ENCODE measurements at regions not wholly inside any gene's neighbourhood (a gene's known extent, or its start where the extent isn't known, plus 50 kb on each side); places are given as distances from the start of the nearest gene placed in this dataset.

- Histone ChIP-seq H3K9ac (ENCODE audit: low read depth, low read length) (no peak overlapping the region), H3K36me3 (ENCODE audit: insufficient read depth, low read length) (no peaks in the 10 kb centered on the region), H3K9me3 (ENCODE audit: control insufficient read depth, insufficient read depth, low read length) (no peaks in the 10 kb centered on the region), H3K4me1 (ENCODE audit: insufficient read depth, low read length) (peaks cover 13% of the 10 kb centered on the region; the same call in 1 of the 2 replicates)
Measured at GRCh38 chr3:152516216-152516615, 247.5 kb downstream of the MBNL1 start.

DNA sequence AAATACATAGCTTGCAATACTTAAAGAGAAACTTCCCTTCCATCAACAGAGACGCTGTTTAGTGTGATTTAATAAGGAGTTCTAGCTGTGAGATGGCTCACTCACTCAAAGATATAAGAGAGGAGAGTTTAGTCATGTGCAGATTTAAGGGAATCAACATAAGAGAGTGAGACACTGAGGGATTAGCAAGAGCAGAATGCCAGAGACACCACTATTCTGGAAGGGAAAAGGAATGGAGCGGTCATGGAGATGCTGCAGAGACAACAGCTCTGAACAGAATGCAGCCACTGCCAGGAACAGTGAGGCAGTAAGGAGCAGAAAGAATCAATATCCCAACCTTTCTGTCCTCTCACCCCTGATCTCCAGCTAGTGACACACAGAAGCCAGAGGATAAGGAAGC, 248.8 kb downstream of the MBNL1 start:
- peaks cover 13% of the 10 kb centered on the region for H3K4me1 ChIP-seq (ENCODE audit: insufficient read depth, low read length)
- H3K9me3 ChIP-seq (ENCODE audit: control insufficient read depth, insufficient read depth, low read length) = no peaks in the 10 kb centered on the region
- no peaks in the 10 kb centered on the region for H3K36me3 ChIP-seq (ENCODE audit: insufficient read depth, low read length)
- no peak overlapping the region for H3K9ac ChIP-seq (ENCODE audit: low read depth, low read length)

GRCh38 chr3:152518346-152518745, 249.6 kb downstream of the MBNL1 start:
- H3K4me1 ChIP-seq (ENCODE audit: insufficient read depth, low read length) = peaks cover 17% of the 10 kb centered on the region
- H3K9ac ChIP-seq (ENCODE audit: low read depth, low read length) = no peak overlapping the region
- H3K36me3 ChIP-seq (ENCODE audit: insufficient read depth, low read length) = no peaks in the 10 kb centered on the region
- H3K9me3 ChIP-seq (ENCODE audit: control insufficient read depth, insufficient read depth, low read length) = no peaks in the 10 kb centered on the region

GRCh38 chr3:152519376-152519775, 250.6 kb downstream of the MBNL1 start:
- Histone ChIP-seq H3K9ac (ENCODE audit: low read depth, low read length) (no peak overlapping the region), H3K36me3 (ENCODE audit: insufficient read depth, low read length) (no peaks in the 10 kb centered on the region), H3K4me1 (ENCODE audit: insufficient read depth, low read length) (peaks cover 17% of the 10 kb centered on the region), H3K9me3 (ENCODE audit: control insufficient read depth, insufficient read depth, low read length) (no peaks in the 10 kb centered on the region)

GRCh38 chr3:152522036-152522435, 253.3 kb downstream of the MBNL1 start:
- no peaks in the 10 kb centered on the region for H3K9me3 ChIP-seq (ENCODE audit: control insufficient read depth, insufficient read depth, low read length)
- H3K4me1 ChIP-seq (ENCODE audit: insufficient read depth, low read length) = peaks cover 13% of the 10 kb centered on the region
- H3K36me3 ChIP-seq (ENCODE audit: insufficient read depth, low read length) = no peaks in the 10 kb centered on the region
- H3K9ac ChIP-seq (ENCODE audit: low read depth, low read length) = no peak overlapping the region

DNA sequence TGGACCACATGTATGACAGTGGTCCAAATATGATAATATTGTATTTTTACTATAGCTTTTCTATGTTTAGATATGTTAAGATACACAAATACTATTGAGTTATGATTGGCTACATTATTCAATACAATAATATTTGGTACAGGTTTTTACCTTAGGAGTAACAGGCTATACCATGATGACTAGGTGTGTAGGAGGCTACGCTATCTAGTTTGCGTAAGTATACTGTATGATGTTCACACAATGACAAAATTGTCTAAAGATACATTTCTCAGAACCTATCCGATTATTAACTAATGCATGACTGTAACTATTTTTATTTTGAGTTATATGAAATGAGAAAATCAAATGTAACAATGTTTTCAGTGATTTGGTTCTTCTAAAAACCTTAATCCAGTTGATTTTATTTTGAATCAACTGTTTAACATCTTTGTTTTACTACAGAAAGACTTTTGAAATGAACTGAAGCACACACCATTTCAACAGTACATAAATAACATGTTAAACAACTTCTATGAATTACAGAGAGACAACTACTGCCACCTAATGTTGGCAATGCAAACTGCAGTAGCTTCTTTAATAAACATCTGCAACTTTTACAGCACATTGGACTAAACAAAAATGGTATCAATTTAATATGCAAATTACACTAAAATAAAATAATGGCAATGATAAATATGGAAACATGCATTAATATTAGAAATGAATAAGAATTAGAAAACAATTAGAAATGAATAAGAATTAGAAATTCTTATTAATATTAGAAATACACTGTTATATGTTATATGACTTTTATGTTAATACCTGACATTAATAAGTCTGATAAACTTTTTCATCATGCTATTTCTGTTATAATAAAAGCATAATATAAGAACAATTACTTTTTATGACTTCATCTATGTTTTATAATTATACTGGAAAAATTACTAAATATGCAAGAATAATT, 255.7 kb downstream of the MBNL1 start:
- H3K36me3 ChIP-seq (ENCODE audit: insufficient read depth, low read length) = no peaks in the 10 kb centered on the region
- H3K9me3 ChIP-seq (ENCODE audit: control insufficient read depth, insufficient read depth, low read length) = no peaks in the 10 kb centered on the region
- peaks cover 4% of the 10 kb centered on the region; the same call in 1 of the 2 replicates for H3K4me1 ChIP-seq (ENCODE audit: insufficient read depth, low read length)
- no peak overlapping the region for H3K9ac ChIP-seq (ENCODE audit: low read depth, low read length)

DNA sequence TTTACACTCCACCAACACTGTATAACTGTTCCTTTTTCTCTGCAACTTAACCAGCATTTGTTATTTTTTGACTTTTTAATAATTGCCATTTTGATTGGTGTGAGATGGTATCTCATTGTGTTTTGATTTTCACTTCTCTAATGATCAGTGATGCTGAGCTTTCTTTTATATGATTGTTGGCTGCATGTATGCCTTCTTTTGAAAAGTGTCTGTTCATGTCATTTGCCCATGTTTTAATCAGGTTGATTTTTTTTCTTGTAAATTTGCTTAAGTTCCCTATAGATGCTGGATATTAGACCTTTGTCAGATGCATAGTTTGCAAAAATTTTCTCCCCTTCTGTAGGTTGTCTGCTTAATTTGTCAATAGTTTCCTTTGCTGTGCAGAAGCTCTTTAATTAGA, 263.0 kb downstream of the MBNL1 start:
- Histone ChIP-seq H3K9me3 (ENCODE audit: control insufficient read depth, insufficient read depth, low read length) (no peaks in the 10 kb centered on the region; the same call in 1 of the 2 replicates), H3K36me3 (ENCODE audit: insufficient read depth, low read length) (no peaks in the 10 kb centered on the region), H3K4me1 (ENCODE audit: insufficient read depth, low read length) (no peaks in the 10 kb centered on the region), H3K9ac (ENCODE audit: low read depth, low read length) (no peak overlapping the region)

- Histone ChIP-seq H3K9me3 (ENCODE audit: control insufficient read depth, insufficient read depth, low read length) (no peaks in the 10 kb centered on the region), H3K9ac (ENCODE audit: low read depth, low read length) (no peak overlapping the region), H3K36me3 (ENCODE audit: insufficient read depth, low read length) (no peaks in the 10 kb centered on the region), H3K4me1 (ENCODE audit: insufficient read depth, low read length) (no peaks in the 10 kb centered on the region)
Measured at GRCh38 chr3:152538518-152538917, 269.8 kb downstream of the MBNL1 start.

- Histone ChIP-seq H3K9me3 (ENCODE audit: control insufficient read depth, insufficient read depth, low read length) (no peaks in the 10 kb centered on the region), H3K9ac (ENCODE audit: low read depth, low read length) (no peak overlapping the region), H3K4me1 (ENCODE audit: insufficient read depth, low read length) (no peaks in the 10 kb centered on the region), H3K36me3 (ENCODE audit: insufficient read depth, low read length) (no peaks in the 10 kb centered on the region)
Measured at GRCh38 chr3:152539191-152539764, 270.5 kb downstream of the MBNL1 start.

- H3K9ac ChIP-seq (ENCODE audit: low read depth, low read length) = no peak overlapping the region
- H3K36me3 ChIP-seq (ENCODE audit: insufficient read depth, low read length) = no peaks in the 10 kb centered on the region
- H3K9me3 ChIP-seq (ENCODE audit: control insufficient read depth, insufficient read depth, low read length) = no peaks in the 10 kb centered on the region
- no peaks in the 10 kb centered on the region for H3K4me1 ChIP-seq (ENCODE audit: insufficient read depth, low read length)
Measured at GRCh38 chr3:152540120-152540519, 271.4 kb downstream of the MBNL1 start.

GRCh38 chr3:152547153-152547552, 278.4 kb downstream of the MBNL1 start:
- no peaks in the 10 kb centered on the region for H3K4me1 ChIP-seq (ENCODE audit: insufficient read depth, low read length)
- H3K9ac ChIP-seq (ENCODE audit: low read depth, low read length) = no peak overlapping the region
- no peaks in the 10 kb centered on the region for H3K36me3 ChIP-seq (ENCODE audit: insufficient read depth, low read length)
- no peaks in the 10 kb centered on the region for H3K9me3 ChIP-seq (ENCODE audit: control insufficient read depth, insufficient read depth, low read length)

DNA sequence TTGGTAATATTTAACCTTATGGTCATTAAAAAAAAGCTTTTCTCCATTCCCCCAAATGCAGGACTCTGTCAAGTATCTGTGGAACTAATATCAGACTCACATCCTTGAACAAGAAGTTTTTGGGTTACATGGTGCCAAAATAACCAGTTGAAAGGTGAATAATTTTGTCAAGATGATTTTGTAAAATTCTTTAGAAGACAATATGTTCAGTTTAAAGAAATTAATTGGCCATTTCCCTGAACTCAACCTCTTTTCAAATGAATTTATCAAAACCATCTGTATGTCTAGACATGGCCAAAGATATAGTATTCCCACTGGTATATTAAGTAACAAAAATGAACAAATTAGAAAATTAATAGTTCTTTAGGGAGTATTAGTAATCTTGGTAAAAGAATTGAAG, 280.5 kb downstream of the MBNL1 start:
- H3K9me3 ChIP-seq (ENCODE audit: control insufficient read depth, insufficient read depth, low read length) = no peaks in the 10 kb centered on the region
- H3K4me1 ChIP-seq (ENCODE audit: insufficient read depth, low read length) = no peaks in the 10 kb centered on the region
- H3K36me3 ChIP-seq (ENCODE audit: insufficient read depth, low read length) = no peaks in the 10 kb centered on the region
- H3K9ac ChIP-seq (ENCODE audit: low read depth, low read length) = no peak overlapping the region

DNA sequence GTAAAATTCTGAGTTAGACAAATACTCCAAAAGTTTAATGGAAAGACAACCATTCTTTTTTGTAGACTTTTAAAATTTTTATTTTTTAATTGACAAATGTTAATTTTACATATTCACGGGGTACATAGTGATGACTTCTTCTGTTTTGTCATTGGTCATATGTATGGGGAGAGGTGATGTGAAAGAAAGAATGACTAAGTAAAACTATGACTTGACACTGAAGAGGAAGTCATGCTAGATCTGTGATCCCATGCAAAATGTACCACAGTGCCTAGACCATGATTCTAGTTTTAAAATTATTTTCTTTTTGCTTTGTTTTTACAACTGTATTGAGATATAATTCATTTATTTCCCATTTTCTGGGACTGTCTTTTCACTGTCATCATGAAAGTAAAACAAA, 281.6 kb downstream of the MBNL1 start:
- Histone ChIP-seq H3K36me3 (ENCODE audit: insufficient read depth, low read length) (no peaks in the 10 kb centered on the region), H3K4me1 (ENCODE audit: insufficient read depth, low read length) (no peaks in the 10 kb centered on the region), H3K9me3 (ENCODE audit: control insufficient read depth, insufficient read depth, low read length) (no peaks in the 10 kb centered on the region), H3K9ac (ENCODE audit: low read depth, low read length) (no peak overlapping the region)

- Histone ChIP-seq H3K4me1 (ENCODE audit: insufficient read depth, low read length) (no peaks in the 10 kb centered on the region), H3K9ac (ENCODE audit: low read depth, low read length) (no peak overlapping the region), H3K36me3 (ENCODE audit: insufficient read depth, low read length) (0 out of 2 replicates have a peak, but pooled peaks cover 3% of the 10 kb centered on the region), H3K9me3 (ENCODE audit: control insufficient read depth, insufficient read depth, low read length) (no peaks in the 10 kb centered on the region; the same call in 1 of the 2 replicates)
Measured at GRCh38 chr3:152554980-152555379, 280.0 kb upstream of the P2RY1 start.

All from ES-I3 (cell line).